BLaER1 (cell line): ENCODE measurements at regions not wholly inside any gene's neighbourhood (a gene's known extent, or its start where the extent isn't known, plus 50 kb on each side); places are given as distances from the start of the nearest gene placed in this dataset.

Experiments used
- H3K27ac ChIP-seq: shearing (Covaris generic); formaldehyde crosslinking; 2 replicates; pipeline ENCODE4 v1.8.1; 2022
- H3K27me3 ChIP-seq: shearing (Covaris generic); formaldehyde crosslinking; 2 replicates; pipeline ENCODE4 v1.8.1; 2022
- H3K36me3 ChIP-seq: shearing (Covaris generic); formaldehyde crosslinking; 2 replicates; pipeline ENCODE4 v1.8.1; 2022
- H3K4me1 ChIP-seq: shearing (Covaris generic); formaldehyde crosslinking; 2 replicates; pipeline ENCODE4 v1.8.1; 2022
- H3K4me2 ChIP-seq: shearing (Covaris generic); formaldehyde crosslinking; 2 replicates; pipeline ENCODE4 v1.8.1; 2022
- H3K4me3 ChIP-seq: shearing (Covaris generic); formaldehyde crosslinking; 2 replicates; pipeline ENCODE4 v1.8.1; 2022
- H3K9ac ChIP-seq: shearing (Covaris generic); formaldehyde crosslinking; 2 replicates; pipeline ENCODE4 v1.8.1; 2022
- H3K9me3 ChIP-seq: shearing (Covaris generic); formaldehyde crosslinking; 2 replicates; pipeline ENCODE4 v1.8.1; 2022
- H4K20me1 ChIP-seq: shearing (Covaris generic); formaldehyde crosslinking; 2 replicates; pipeline ENCODE4 v1.8.1; 2022
- Cebpa-rat ChIP-seq: shearing (Covaris generic); IDR thresholded peaks from 2 replicates; pipeline ENCODE4 v1.8.1; 2022

- Histone ChIP-seq H3K4me1 (no peaks in the 10 kb centered on the region; the same call in 1 of the 2 replicates), H3K4me2 (no peak overlapping the region), H3K36me3 (no peaks in the 10 kb centered on the region), H4K20me1 (peaks cover 28% of the 10 kb centered on the region; the same call in 1 of the 2 replicates), H3K9me3 (no peaks in the 10 kb centered on the region), H3K27me3 (0 out of 2 replicates have a peak, but pooled peaks cover 4% of the 10 kb centered on the region), H3K9ac (no peak overlapping the region), H3K27ac (no peak overlapping the region), H3K4me3 (no peak overlapping the region)
- TF ChIP-seq Cebpa-rat: no peak
Measured at GRCh38 chr15:69834267-69834666, 263.4 kb downstream of the TLE3 start.

- Histone ChIP-seq H3K4me2 (no peak overlapping the region), H3K4me3 (no peak overlapping the region), H3K27ac (no peak overlapping the region), H3K9me3 (no peaks in the 10 kb centered on the region), H3K27me3 (0 out of 2 replicates have a peak, but pooled peaks cover 4% of the 10 kb centered on the region), H4K20me1 (peaks cover 28% of the 10 kb centered on the region; the same call in 1 of the 2 replicates), H3K4me1 (no peaks in the 10 kb centered on the region; the same call in 1 of the 2 replicates), H3K9ac (no peak overlapping the region), H3K36me3 (no peaks in the 10 kb centered on the region)
- no peak for TF ChIP-seq Cebpa-rat
Measured at GRCh38 chr15:69834761-69835160, 263.0 kb downstream of the TLE3 start.

GRCh38 chr15:69836048-69836447, 261.7 kb downstream of the TLE3 start:
- H3K27me3 ChIP-seq: 0 out of 2 replicates have a peak, but pooled peaks cover 4% of the 10 kb centered on the region
- no peaks in the 10 kb centered on the region; the same call in 1 of the 2 replicates for H3K4me1 ChIP-seq
- H3K9me3 ChIP-seq: no peaks in the 10 kb centered on the region
- no peak overlapping the region for H3K27ac ChIP-seq
- H3K4me2 ChIP-seq: no peak overlapping the region
- H3K9ac ChIP-seq: no peak overlapping the region
- H4K20me1 ChIP-seq: peaks cover 26% of the 10 kb centered on the region; the same call in 1 of the 2 replicates
- no peak overlapping the region for H3K4me3 ChIP-seq
- H3K36me3 ChIP-seq: no peaks in the 10 kb centered on the region
- no peak for TF ChIP-seq Cebpa-rat

GRCh38 chr15:69836526-69837230, 261.0 kb downstream of the TLE3 start:
- Histone ChIP-seq H3K4me1 (no peaks in the 10 kb centered on the region), H4K20me1 (peaks cover 22% of the 10 kb centered on the region; the same call in 1 of the 2 replicates), H3K27ac (no peak overlapping the region), H3K4me2 (no peak overlapping the region), H3K9ac (no peak overlapping the region), H3K36me3 (no peaks in the 10 kb centered on the region), H3K4me3 (no peak overlapping the region), H3K27me3 (0 out of 2 replicates have a peak, but pooled peaks cover 4% of the 10 kb centered on the region), H3K9me3 (no peaks in the 10 kb centered on the region)
- TF ChIP-seq Cebpa-rat: no peak

- TF ChIP-seq Cebpa-rat: no peak
- H3K27me3 ChIP-seq: 0 out of 2 replicates have a peak, but pooled peaks cover 4% of the 10 kb centered on the region
Measured at GRCh38 chr15:69838338-69838737, 259.4 kb downstream of the TLE3 start.

GRCh38 chr15:69838994-69839393, 258.7 kb downstream of the TLE3 start:
- H3K27me3 ChIP-seq: 0 out of 2 replicates have a peak, but pooled peaks cover 6% of the 10 kb centered on the region
- TF ChIP-seq Cebpa-rat: no peak
- no peak overlapping the region for H3K4me3 ChIP-seq
- no peaks in the 10 kb centered on the region for H3K4me1 ChIP-seq
- no peak overlapping the region for H3K4me2 ChIP-seq
- peaks cover 27% of the 10 kb centered on the region; the same call in 1 of the 2 replicates for H4K20me1 ChIP-seq
- H3K27ac ChIP-seq: no peak overlapping the region
- no peaks in the 10 kb centered on the region for H3K9me3 ChIP-seq
- no peaks in the 10 kb centered on the region for H3K36me3 ChIP-seq
- H3K9ac ChIP-seq: no peak overlapping the region

More at GRCh38 chr15:69838338-69838737, 259.4 kb downstream of the TLE3 start:
- Histone ChIP-seq H3K27ac (no peak overlapping the region), H4K20me1 (peaks cover 27% of the 10 kb centered on the region; the same call in 1 of the 2 replicates), H3K4me2 (no peak overlapping the region), H3K9me3 (no peaks in the 10 kb centered on the region), H3K4me1 (no peaks in the 10 kb centered on the region), H3K4me3 (no peak overlapping the region), H3K9ac (no peak overlapping the region), H3K36me3 (no peaks in the 10 kb centered on the region)

GRCh38 chr15:69841113-69841828, 256.4 kb downstream of the TLE3 start:
- no peaks in the 10 kb centered on the region for H3K4me1 ChIP-seq
- TF ChIP-seq Cebpa-rat: no peak
- H3K9ac ChIP-seq: no peak overlapping the region
- H3K36me3 ChIP-seq: no peaks in the 10 kb centered on the region
- H3K27ac ChIP-seq: no peak overlapping the region
- H3K27me3 ChIP-seq: 0 out of 2 replicates have a peak, but pooled peaks cover 5% of the 10 kb centered on the region
- H4K20me1 ChIP-seq: peaks cover 8% of the 10 kb centered on the region; the same call in 1 of the 2 replicates
- H3K4me3 ChIP-seq: no peak overlapping the region
- H3K4me2 ChIP-seq: no peak overlapping the region
- no peaks in the 10 kb centered on the region for H3K9me3 ChIP-seq

- H3K4me3 ChIP-seq: no peak overlapping the region
- H3K9ac ChIP-seq: no peak overlapping the region
- TF ChIP-seq Cebpa-rat: no peak
- H3K27ac ChIP-seq: no peak overlapping the region
- H4K20me1 ChIP-seq: peaks cover 5% of the 10 kb centered on the region; the same call in 1 of the 2 replicates
- H3K36me3 ChIP-seq: no peaks in the 10 kb centered on the region
- H3K4me1 ChIP-seq: no peaks in the 10 kb centered on the region
- H3K4me2 ChIP-seq: no peak overlapping the region
- H3K27me3 ChIP-seq: peaks cover 9% of the 10 kb centered on the region; the same call in 1 of the 2 replicates
- no peaks in the 10 kb centered on the region for H3K9me3 ChIP-seq
Measured at GRCh38 chr15:69842851-69843250, 254.9 kb downstream of the TLE3 start.

- H3K9me3 ChIP-seq: no peaks in the 10 kb centered on the region
- no peak overlapping the region for H3K9ac ChIP-seq
- no peak overlapping the region for H3K4me2 ChIP-seq
- H3K27ac ChIP-seq: no peak overlapping the region
- TF ChIP-seq Cebpa-rat: no peak
- no peaks in the 10 kb centered on the region for H3K36me3 ChIP-seq
- H3K27me3 ChIP-seq: peaks cover 12% of the 10 kb centered on the region; the same call in 1 of the 2 replicates
- H3K4me3 ChIP-seq: no peak overlapping the region
- no peaks in the 10 kb centered on the region for H3K4me1 ChIP-seq
- H4K20me1 ChIP-seq: peaks cover 5% of the 10 kb centered on the region; the same call in 1 of the 2 replicates
Measured at GRCh38 chr15:69843276-69843899, 254.3 kb downstream of the TLE3 start.
